CD4-positive, alpha-beta T cell (primary cell): ENCODE measurements at regions not wholly inside any gene's neighbourhood (a gene's known extent, or its start where the extent isn't known, plus 50 kb on each side); places are given as distances from the start of the nearest gene placed in this dataset.

Source experiments
- ATAC-seq: fragments of 200-7000 bp; cut with Tn5 transposase; one replicate; pipeline ENCODE4 v1.10.0; 2022; ENCODE audit warnings: mild to moderate bottlenecking; ENCODE audit not compliant: poor library complexity
- CTCF ChIA-PET: fragments of 350-600 bp; sonication (Branson Sonifier 250); formaldehyde crosslinking; loops from one replicate; lab custom pipeline; 2021; ENCODE audit warnings: antibody characterized with exemption, inconsistent platforms; lab: Charles Lee
- POLR2A ChIA-PET: fragments of 350-600 bp; sonication (Branson Sonifier 250); formaldehyde crosslinking; loops from one replicate; lab custom pipeline; 2021; ENCODE audit warnings: antibody characterized with exemption, inconsistent platforms; lab: Charles Lee
- DNase-seq, 14 experiments: peaks; one replicate each; pipeline ENCODE4 v3.0.0-alpha.2; 2013 to 2020; ENCODE audit warnings: mixed read lengths in 2 of 14
- H3K27ac ChIP-seq, 2 donors: one replicate each; pipeline versions ENCODE4 v1.5.1 to v1.7.0; 2013; ENCODE audit warnings: low read length in 2 of 2, low read depth in 1 of 2, mild to moderate bottlenecking in 1 of 2
- H3K27me3 ChIP-seq, 2 experiments: 1 replicate in 1 of 2; 2 replicates in 1 of 2; pipeline versions ENCODE4 v1.6.1 to v1.7.0; 2013; ENCODE audit warnings: low read length in 2 of 2, control low read depth in 1 of 2, mild to moderate bottlenecking in 1 of 2, moderate library complexity in 1 of 2; ENCODE audit not compliant: insufficient read depth in 2 of 2, control insufficient read depth in 1 of 2
- H3K36me3 ChIP-seq: one replicate; pipeline ENCODE4 v1.6.1; 2013; ENCODE audit warnings: low read length, control low read depth; ENCODE audit not compliant: insufficient read depth
- H3K4me1 ChIP-seq: one replicate; pipeline ENCODE4 v1.6.1; 2013; ENCODE audit warnings: low read length, control low read depth; ENCODE audit not compliant: insufficient read depth
- H3K4me3 ChIP-seq: one replicate; pipeline ENCODE4 v1.5.1; 2013; ENCODE audit warnings: mild to moderate bottlenecking, low read length, moderate library complexity
- H3K9me3 ChIP-seq, 2 experiments: 1 replicate in 1 of 2; 2 replicates in 1 of 2; pipeline versions ENCODE4 v1.6.1 to v1.7.0; 2013; ENCODE audit warnings: low read length in 2 of 2, mild to moderate bottlenecking in 2 of 2, control low read depth in 1 of 2, moderate library complexity in 1 of 2; ENCODE audit not compliant: control insufficient read depth in 1 of 2, insufficient read depth in 1 of 2
- H3K27ac Mint-ChIP-seq: one replicate; pipeline ENCODE4 v1.8.0; 2020; ENCODE audit warnings: mixed read lengths
- H3K27me3 Mint-ChIP-seq: one replicate; pipeline ENCODE4 v1.8.0; 2021; ENCODE audit warnings: mixed read lengths
- H3K36me3 Mint-ChIP-seq: one replicate; pipeline ENCODE4 v1.8.0; 2021; ENCODE audit warnings: low read depth, mixed read lengths
- H3K4me1 Mint-ChIP-seq: one replicate; pipeline ENCODE4 v1.8.0; 2021; ENCODE audit warnings: low read depth, mixed read lengths
- H3K4me3 Mint-ChIP-seq: one replicate; pipeline ENCODE4 v1.8.0; 2020; ENCODE audit warnings: mild to moderate bottlenecking, mixed read lengths
- H3K9me3 Mint-ChIP-seq: one replicate; pipeline ENCODE4 v1.8.0; 2020; ENCODE audit warnings: mixed read lengths
- intact Hi-C, 2 experiments: fragments of 100-400 bp; cut with DNase I in 1 of 2; cut with micrococcal nuclease in 1 of 2; formaldehyde crosslinking; loops; one replicate each; pipeline versions ENCODE4 v1.15.1 to v1.9.0; 2023 to 2025; cut with DNase I, micrococcal nuclease
- TF ChIP-seq, protein P1 (sequence below): fragments of 200-600 bp; IDR thresholded peaks from one replicate; pipeline ENCODE4 v1.8.0; 2022; ENCODE audit warnings: antibody characterized with exemption, mild to moderate bottlenecking

- H3K27me3 Mint-ChIP-seq, result no peaks in the 10 kb centered on the region
- no peaks in the 10 kb centered on the region for H3K36me3 Mint-ChIP-seq
- Histone ChIP-seq H3K27me3 (no peaks in the 10 kb centered on the region), H3K36me3 (no peaks in the 10 kb centered on the region), H3K9me3 (peaks cover 0 to 5% of the 10 kb centered on the region in 2 experiments), H3K4me1 (no peaks in the 10 kb centered on the region), H3K4me3 (no peak overlapping the region), H3K27ac (no peak overlapping the region)
- CTCF ChIA-PET, result no interaction called here
- peaks cover 2% of the 10 kb centered on the region for H3K9me3 Mint-ChIP-seq
- no peaks in the 10 kb centered on the region for H3K4me1 Mint-ChIP-seq
- intact Hi-C loops, result no loop called here
- POLR2A ChIA-PET, result no interaction called here
- no peak overlapping the region for H3K27ac Mint-ChIP-seq
- H3K4me3 Mint-ChIP-seq, result no peak overlapping the region
- ATAC-seq (no peak), DNase-seq (no peak)
- TF ChIP-seq, protein P1, sequence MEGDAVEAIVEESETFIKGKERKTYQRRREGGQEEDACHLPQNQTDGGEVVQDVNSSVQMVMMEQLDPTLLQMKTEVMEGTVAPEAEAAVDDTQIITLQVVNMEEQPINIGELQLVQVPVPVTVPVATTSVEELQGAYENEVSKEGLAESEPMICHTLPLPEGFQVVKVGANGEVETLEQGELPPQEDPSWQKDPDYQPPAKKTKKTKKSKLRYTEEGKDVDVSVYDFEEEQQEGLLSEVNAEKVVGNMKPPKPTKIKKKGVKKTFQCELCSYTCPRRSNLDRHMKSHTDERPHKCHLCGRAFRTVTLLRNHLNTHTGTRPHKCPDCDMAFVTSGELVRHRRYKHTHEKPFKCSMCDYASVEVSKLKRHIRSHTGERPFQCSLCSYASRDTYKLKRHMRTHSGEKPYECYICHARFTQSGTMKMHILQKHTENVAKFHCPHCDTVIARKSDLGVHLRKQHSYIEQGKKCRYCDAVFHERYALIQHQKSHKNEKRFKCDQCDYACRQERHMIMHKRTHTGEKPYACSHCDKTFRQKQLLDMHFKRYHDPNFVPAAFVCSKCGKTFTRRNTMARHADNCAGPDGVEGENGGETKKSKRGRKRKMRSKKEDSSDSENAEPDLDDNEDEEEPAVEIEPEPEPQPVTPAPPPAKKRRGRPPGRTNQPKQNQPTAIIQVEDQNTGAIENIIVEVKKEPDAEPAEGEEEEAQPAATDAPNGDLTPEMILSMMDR, result no peak
These were observed 146.2 kb upstream of the ZC3H11B start for GRCh38 chr1:219759095-219759494.

GRCh38 chr1:219757890-219758289, 145.0 kb upstream of the ZC3H11B start:
- no peaks in the 10 kb centered on the region for H3K4me1 Mint-ChIP-seq
- peaks cover 0 to 9% of the 10 kb centered on the region in 2 experiments for H3K9me3 ChIP-seq
- no peak for ATAC-seq

DNA sequence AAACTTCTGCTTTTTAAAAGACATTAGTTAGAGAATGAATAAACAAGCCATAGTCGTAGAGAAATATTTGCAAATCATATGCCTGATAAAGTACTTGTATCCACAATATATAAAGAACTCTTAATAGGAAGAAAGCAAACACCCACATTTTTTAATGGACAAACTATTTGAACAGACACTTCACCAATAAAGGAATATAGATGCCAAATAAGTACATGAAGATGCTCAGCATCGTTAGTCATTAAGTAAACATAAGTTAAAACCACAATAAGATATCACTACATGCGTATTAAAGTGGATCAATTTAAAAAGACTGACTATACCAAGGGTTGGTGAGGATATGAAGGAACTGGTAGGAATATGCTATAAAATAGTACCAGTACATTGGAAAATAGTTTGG, 142.3 kb upstream of the ZC3H11B start:
- Mint-ChIP-seq H3K4me3 (no peak overlapping the region), H3K27me3 (no peaks in the 10 kb centered on the region), H3K36me3 (no peaks in the 10 kb centered on the region), H3K27ac (no peak overlapping the region), H3K9me3 (no peaks in the 10 kb centered on the region), H3K4me1 (no peaks in the 10 kb centered on the region)
- TF ChIP-seq, protein P1, result no peak
- ATAC-seq (no peak), DNase-seq (no peak)
- POLR2A ChIA-PET, result no interaction called here
- Histone ChIP-seq H3K36me3 (no peaks in the 10 kb centered on the region), H3K27ac (no peak overlapping the region), H3K9me3 (peaks cover 0 to 15% of the 10 kb centered on the region in 2 experiments), H3K27me3 (no peaks in the 10 kb centered on the region), H3K4me3 (no peak overlapping the region), H3K4me1 (no peaks in the 10 kb centered on the region)
- intact Hi-C loops, result no loop called here
- CTCF ChIA-PET, result no interaction called here

More at GRCh38 chr1:219757890-219758289, 145.0 kb upstream of the ZC3H11B start:
- CTCF ChIA-PET, result no interaction called here
- TF ChIP-seq, protein P1, result no peak
- intact Hi-C loops, result no loop called here
- POLR2A ChIA-PET, result no interaction called here
- no peaks in the 10 kb centered on the region for H3K36me3 Mint-ChIP-seq
- Histone ChIP-seq H3K4me3 (no peak overlapping the region), H3K27me3 (no peaks in the 10 kb centered on the region), H3K27ac (no peak overlapping the region), H3K4me1 (no peaks in the 10 kb centered on the region), H3K36me3 (no peaks in the 10 kb centered on the region)
- no peaks in the 10 kb centered on the region for H3K9me3 Mint-ChIP-seq
- no peak for DNase-seq
- no peak overlapping the region for H3K27ac Mint-ChIP-seq
- no peaks in the 10 kb centered on the region for H3K27me3 Mint-ChIP-seq
- no peak overlapping the region for H3K4me3 Mint-ChIP-seq
